A549 (cell line): ENCODE measurements at regions not wholly inside any gene's neighbourhood (a gene's known extent, or its start where the extent isn't known, plus 50 kb on each side); places are given as distances from the start of the nearest gene placed in this dataset.

Experiments used
- ATAC-seq, 2 experiments: fragments of 200-7000 bp in 1 of 2; fragments of >200 bp in 1 of 2; cut with Nextera tagmentation in 1 of 2; cut with Tn5 transposase in 1 of 2; 3 replicates each; pipeline versions ENCODE4 v1.8.0 to v1.9.1; 2018 to 2020; ENCODE audit warnings: mild to moderate bottlenecking in 1 of 2, moderate library complexity in 1 of 2
- CTCF ChIA-PET: fragments of 300-600 bp; sonication (Branson Sonifier 250); formaldehyde crosslinking; extraction: SDS; loops from one replicate; lab custom pipeline; 2021; ENCODE audit warnings: antibody characterized with exemption, inconsistent platforms; lab: Yijun Ruan, JAX
- POLR2A ChIA-PET: fragments of 350-600 bp; formaldehyde crosslinking; extraction: SDS; loops from one replicate; lab custom pipeline; 2021; ENCODE audit warnings: antibody characterized with exemption, inconsistent platforms; lab: Yijun Ruan, JAX
- DNase-seq, 2 experiments: peaks; one replicate each; pipeline versions ENCODE4 v3.0.0 to v3.0.0-alpha.2; 2011 to 2016; ENCODE audit warnings: low read depth in 1 of 2, low spot score in 1 of 2
- FAIRE-seq: peaks from 2 replicates; lab custom pipeline; 2011; peaks lifted over from hg19 to GRCh38; lab: Jason Lieb, UNC
- H3K27ac ChIP-seq, 2 experiments: fragments of >200 bp; sonication (Bioruptor Twin); formaldehyde crosslinking; 3 replicates each; pipeline ENCODE4 v1.5.1; 2016 to 2017
- H3K4me1 ChIP-seq: fragments of >200 bp; sonication (Bioruptor Twin); formaldehyde crosslinking; 3 replicates; pipeline ENCODE4 v1.6.1; 2016
- H3K4me2 ChIP-seq: fragments of >200 bp; sonication (Bioruptor Twin); formaldehyde crosslinking; 3 replicates; pipeline ENCODE4 v1.6.1; 2016
- H3K4me3 ChIP-seq: fragments of >200 bp; sonication (Bioruptor Twin); formaldehyde crosslinking; 3 replicates; pipeline ENCODE4 v1.5.1; 2016
- H3K9me3 ChIP-seq: fragments of >200 bp; sonication (Bioruptor Twin); formaldehyde crosslinking; 3 replicates; pipeline ENCODE4 v1.6.1; 2016
- ATOH8 ChIP-seq: fragments of 250-450 bp; sonication (Bioruptor Pico); IDR thresholded peaks from 2 replicates; pipeline ENCODE4 v1.5.0; 2020; ENCODE audit warnings: low read depth, mild to moderate bottlenecking, moderate library complexity
- CHD2 ChIP-seq: fragments of 150-350 bp; IDR thresholded peaks from 2 replicates; pipeline ENCODE4 v1.6.1; 2014; ENCODE audit warnings: low read length; ENCODE audit not compliant: partially characterized antibody
- E2F6 ChIP-seq: IDR thresholded peaks from 2 replicates; pipeline ENCODE4 v1.6.1; 2012; ENCODE audit warnings: low read depth, borderline replicate concordance
- ELK1 ChIP-seq: fragments of 150-350 bp; IDR thresholded peaks from 2 replicates; pipeline ENCODE4 v1.6.1; 2014; ENCODE audit warnings: low read depth, mild to moderate bottlenecking, low read length
- ESRRA ChIP-seq: fragments of 150-350 bp; IDR thresholded peaks from 2 replicates; pipeline ENCODE4 v1.6.1; 2014; ENCODE audit warnings: mild to moderate bottlenecking, low read length, borderline replicate concordance
- FOSL2 ChIP-seq, 2 experiments: fragments of 450-650 bp in 1 of 2; fragments of >200 bp in 1 of 2; sonication (Bioruptor Twin) in 1 of 2; formaldehyde crosslinking; IDR thresholded peaks; 2 replicates each; pipeline versions ENCODE4 v1.5.0 to v1.6.1; 2016 to 2020; ENCODE audit warnings: mild to moderate bottlenecking in 1 of 2, moderate library complexity in 1 of 2
- FOXS1 ChIP-seq: fragments of 250-450 bp; sonication (Bioruptor Pico); IDR thresholded peaks from 2 replicates; pipeline ENCODE4 v1.5.0; 2020; ENCODE audit warnings: mild to moderate bottlenecking, moderate library complexity
- HEYL ChIP-seq: fragments of 250-450 bp; sonication (Bioruptor Pico); IDR thresholded peaks from 2 replicates; pipeline ENCODE4 v1.8.0; 2021; ENCODE audit warnings: mild to moderate bottlenecking, moderate library complexity
- JUN ChIP-seq, 2 experiments: fragments of >200 bp; sonication (Bioruptor Twin); formaldehyde crosslinking; IDR thresholded peaks; 2 replicates in 1 of 2; 3 replicates in 1 of 2; pipeline ENCODE4 v1.6.1; 2016 to 2017
- JUNB ChIP-seq: fragments of >200 bp; sonication (Bioruptor Twin); formaldehyde crosslinking; IDR thresholded peaks from 2 replicates; pipeline ENCODE4 v1.6.1; 2016
- KDM5A ChIP-seq: fragments of 200-600 bp; sonication (generic); IDR thresholded peaks from 2 replicates; pipeline ENCODE4 v1.6.1; 2016; ENCODE audit warnings: antibody characterized with exemption, mild to moderate bottlenecking
- MAFK ChIP-seq: fragments of 450-650 bp; IDR thresholded peaks from 2 replicates; pipeline ENCODE4 v1.6.1; 2014; ENCODE audit not compliant: partially characterized antibody
- MAZ ChIP-seq: fragments of 150-350 bp; IDR thresholded peaks from 2 replicates; pipeline ENCODE4 v1.6.1; 2014; ENCODE audit warnings: antibody characterized with exemption, low read depth, low read length, borderline replicate concordance
- MYC ChIP-seq: IDR thresholded peaks from 2 replicates; pipeline ENCODE4 v1.6.1; 2012; ENCODE audit warnings: mild to moderate bottlenecking, inconsistent platforms, low read length, improper control_type of control experiment, borderline replicate concordance
- NFE2L2 ChIP-seq: fragments of 150-350 bp; conservative IDR thresholded peaks from 2 replicates; pipeline ENCODE4 v1.6.1; 2014; ENCODE audit warnings: low read length
- NPAS2 ChIP-seq: fragments of 250-450 bp; sonication (Bioruptor Pico); IDR thresholded peaks from 2 replicates; pipeline ENCODE4 v1.8.0; 2022; ENCODE audit warnings: mild to moderate bottlenecking, moderate library complexity, borderline replicate concordance
- NR3C1 ChIP-seq: fragments of >200 bp; sonication (Bioruptor Twin); formaldehyde crosslinking; IDR thresholded peaks from 3 replicates; pipeline ENCODE4 v1.6.1; 2017
- PHF8 ChIP-seq: fragments of 200-600 bp; sonication (generic); IDR thresholded peaks from 2 replicates; pipeline ENCODE4 v1.6.1; 2016; ENCODE audit warnings: low read depth, mild to moderate bottlenecking, antibody characterized with exemption, moderate library complexity, borderline replicate concordance
- POLR2A ChIP-seq: IDR thresholded peaks from 2 replicates; pipeline ENCODE4 v1.6.1; 2012; ENCODE audit warnings: mild to moderate bottlenecking, low read length
- POLR2AphosphoS2 ChIP-seq: conservative IDR thresholded peaks from 2 replicates; pipeline ENCODE4 v1.6.1; 2012; ENCODE audit warnings: low read length, improper control_type of control experiment, inconsistent platforms
- RARB ChIP-seq: fragments of 250-450 bp; sonication (Bioruptor Pico); IDR thresholded peaks from 2 replicates; pipeline ENCODE4 v1.8.0; 2021; ENCODE audit warnings: mild to moderate bottlenecking, moderate library complexity
- REST ChIP-seq: fragments of 200-600 bp; sonication (generic); IDR thresholded peaks from 2 replicates; pipeline ENCODE4 v1.6.1; 2016; ENCODE audit warnings: antibody characterized with exemption, mild to moderate bottlenecking, moderate library complexity
- RNF2 ChIP-seq: fragments of 200-600 bp; sonication (generic); IDR thresholded peaks from 2 replicates; pipeline ENCODE4 v1.6.1; 2016; ENCODE audit warnings: low read depth, mild to moderate bottlenecking, antibody characterized with exemption, moderate library complexity, borderline replicate concordance
- SMC3 ChIP-seq: fragments of >200 bp; sonication (Bioruptor Twin); formaldehyde crosslinking; IDR thresholded peaks from 3 replicates; pipeline ENCODE4 v1.6.1; 2018; ENCODE audit warnings: inconsistent platforms
- ZC3H11A ChIP-seq: fragments of 450-650 bp; IDR thresholded peaks from 2 replicates; pipeline ENCODE4 v1.6.1; 2014; ENCODE audit warnings: antibody characterized with exemption, mild to moderate bottlenecking
- ZSCAN20 ChIP-seq: fragments of 250-450 bp; sonication (Bioruptor Pico); IDR thresholded peaks from 2 replicates; pipeline ENCODE4 v1.8.0; 2022; ENCODE audit warnings: mild to moderate bottlenecking, moderate library complexity
- WGBS: methylation state at CpG from one replicate; pipeline ENCODE4 v1.1.6; 2017; ENCODE audit errors: missing lambda C conversion rate; 5-methylcytosine and 5-hydroxymethylcytosine counted together

GRCh38 chr9:7982907-7983306 is 183.3 kb upstream of the DMAC1 start:
- DNase-seq: no peak
- Histone ChIP-seq H3K4me1 (no peaks in the 10 kb centered on the region), H3K4me3 (no peak overlapping the region), H3K9me3 (no peaks in the 10 kb centered on the region), H3K27ac (no peak overlapping the region), H3K4me2 (no peak overlapping the region)
- 9% methylated on average over 4 of the region's 4 CpGs for WGBS
- no peak for TF ChIP-seq CHD2
- TF ChIP-seq ZC3H11A: no peak
- no peak for TF ChIP-seq RNF2
- no peak for TF ChIP-seq ESRRA
- TF ChIP-seq MAFK: no peak
- no peak for TF ChIP-seq E2F6
- no peak for TF ChIP-seq FOXS1 (CRISPR knock-in tag)
- TF ChIP-seq ATOH8: no peak
- no peak for TF ChIP-seq NFE2L2
- no peak for TF ChIP-seq ZSCAN20
- TF ChIP-seq JUNB: no peak
- no peak for TF ChIP-seq REST
- TF ChIP-seq ELK1: no peak
- TF ChIP-seq POLR2AphosphoS2: no peak
- TF ChIP-seq FOSL2 (IDR thresholded peaks at IDR 0.05): no peak
- no peak for TF ChIP-seq FOSL2 (CRISPR knock-in tag; IDR thresholded peaks at IDR 0.05)
- no peak for TF ChIP-seq RARB (CRISPR knock-in tag)
- no peak for ATAC-seq
- CTCF ChIA-PET: interaction anchor here (1.2 kb wide), 1 partner anchor 13 kb away, joined by 3 read pairs; no protein-coding TSS in a partner anchor
- no peak for FAIRE-seq
- POLR2A ChIA-PET: no interaction called here

- POLR2A ChIA-PET: no interaction called here
- TF ChIP-seq CHD2 (no peak), MYC (no peak), MAZ (no peak), NPAS2 (CRISPR knock-in tag) (no peak), RNF2 (no peak), KDM5A (no peak), SMC3 (no peak), NR3C1 (no peak), POLR2A (no peak), HEYL (CRISPR knock-in tag) (no peak), PHF8 (no peak), FOXS1 (CRISPR knock-in tag) (no peak), JUN (IDR thresholded peaks at IDR 0.05) (no peak)
- ATAC-seq: no peak
- DNase-seq: no peak
- H3K4me3 ChIP-seq: no peak overlapping the region
- H3K27ac ChIP-seq: no peak overlapping the region
- FAIRE-seq: no peak
- no peaks in the 10 kb centered on the region for H3K4me1 ChIP-seq
- CTCF ChIA-PET: no interaction called here
- H3K9me3 ChIP-seq: no peaks in the 10 kb centered on the region
- H3K4me2 ChIP-seq: no peak overlapping the region
- WGBS: 5% methylated on average over 2 of the region's 2 CpGs
These were observed 181.2 kb upstream of the DMAC1 start for GRCh38 chr9:7980691-7981289.
